Liver (tissue), 7 donors: ENCODE measurements at regions not wholly inside any gene's neighbourhood (a gene's known extent, or its start where the extent isn't known, plus 50 kb on each side); places are given as distances from the start of the nearest gene placed in this dataset.

Experiments
- DNase-seq: peaks from one replicate; pipeline ENCODE4 v3.0.0-alpha.2; 2017; ENCODE audit warnings: low spot score
- H3K27ac ChIP-seq, 2 donors: one replicate each; pipeline ENCODE4 v1.7.0; 2013; ENCODE audit warnings: inconsistent platforms in 2 of 2, low read length in 2 of 2, control low read depth in 1 of 2, low read depth in 1 of 2, mild to moderate bottlenecking in 1 of 2
- H3K27me3 ChIP-seq, 4 donors: one replicate each; pipeline versions ENCODE4 v1.6.1 to v1.7.0; 2013; ENCODE audit warnings: low read length in 3 of 4, inconsistent platforms in 1 of 4, mild to moderate bottlenecking in 1 of 4, moderate library complexity in 1 of 4; ENCODE audit not compliant: control insufficient read depth in 4 of 4, insufficient read depth in 4 of 4
- H3K36me3 ChIP-seq, 4 donors: one replicate each; pipeline versions ENCODE4 v1.6.1 to v1.7.0; 2013; ENCODE audit warnings: low read length in 3 of 4, mild to moderate bottlenecking in 3 of 4, low read depth in 1 of 4, moderate library complexity in 1 of 4; ENCODE audit not compliant: control insufficient read depth in 4 of 4, insufficient read depth in 3 of 4
- H3K4me1 ChIP-seq, 4 donors: one replicate each; pipeline versions ENCODE4 v1.6.1 to v1.7.0; 2013; ENCODE audit warnings: low read length in 3 of 4, mild to moderate bottlenecking in 3 of 4, moderate library complexity in 1 of 4; ENCODE audit not compliant: control insufficient read depth in 4 of 4, insufficient read depth in 4 of 4
- H3K4me3 ChIP-seq, 3 donors: one replicate each; pipeline versions ENCODE4 v1.6.1 to v1.7.0; 2013; ENCODE audit warnings: low read length in 3 of 3, control low read depth in 1 of 3, low read depth in 1 of 3, mild to moderate bottlenecking in 1 of 3
- H3K9ac ChIP-seq, 2 donors: one replicate each; pipeline ENCODE4 v1.7.0; 2013; ENCODE audit warnings: low read length in 2 of 2, mild to moderate bottlenecking in 2 of 2, moderate library complexity in 2 of 2, control low read depth in 1 of 2, low read depth in 1 of 2
- H3K9me3 ChIP-seq, 4 donors: one replicate each; pipeline versions ENCODE4 v1.6.1 to v1.7.0; 2013; ENCODE audit warnings: low read length in 3 of 4; ENCODE audit not compliant: control insufficient read depth in 4 of 4
- EGR1 ChIP-seq, 2 donors: IDR thresholded peaks; 2 replicates each; pipeline ENCODE4 v1.6.1; 2016 to 2018; ENCODE audit warnings: antibody characterized with exemption in 2 of 2, low read depth in 2 of 2
- FOXA1 ChIP-seq: IDR thresholded peaks from 2 replicates; pipeline ENCODE4 v1.6.1; 2016; ENCODE audit warnings: antibody characterized with exemption
- FOXA2 ChIP-seq: IDR thresholded peaks from 2 replicates; pipeline ENCODE4 v1.6.1; 2016; ENCODE audit warnings: antibody characterized with exemption
- GABPA ChIP-seq, 2 donors: IDR thresholded peaks in 1 of 2; conservative IDR thresholded peaks in 1 of 2; 2 replicates each; pipeline ENCODE4 v1.6.1; 2016; ENCODE audit warnings: antibody characterized with exemption in 2 of 2, mild to moderate bottlenecking in 1 of 2, moderate library complexity in 1 of 2
- HNF4A ChIP-seq, 2 donors: conservative IDR thresholded peaks; 2 replicates each; pipeline ENCODE4 v1.6.1; 2016; ENCODE audit warnings: antibody characterized with exemption in 2 of 2, mild to moderate bottlenecking in 2 of 2
- HNF4G ChIP-seq: IDR thresholded peaks from 2 replicates; pipeline ENCODE4 v1.6.1; 2016; ENCODE audit warnings: antibody characterized with exemption
- JUND ChIP-seq, 2 donors: IDR thresholded peaks; 2 replicates each; pipeline ENCODE4 v1.6.1; 2016; ENCODE audit warnings: antibody characterized with exemption in 2 of 2
- MAX ChIP-seq: IDR thresholded peaks from 2 replicates; pipeline ENCODE4 v1.6.1; 2016; ENCODE audit warnings: antibody characterized with exemption
- NR2F2 ChIP-seq: IDR thresholded peaks from 2 replicates; pipeline ENCODE4 v1.6.1; 2016; ENCODE audit warnings: antibody characterized with exemption
- RAD21 ChIP-seq, 2 donors: IDR thresholded peaks; 2 replicates each; pipeline ENCODE4 v1.6.1; 2016; ENCODE audit warnings: antibody characterized with exemption in 2 of 2, mild to moderate bottlenecking in 2 of 2
- RXRA ChIP-seq, 2 donors: IDR thresholded peaks; 2 replicates each; pipeline ENCODE4 v1.6.1; 2017 to 2018; ENCODE audit warnings: antibody characterized with exemption in 2 of 2, mild to moderate bottlenecking in 1 of 2
- SP1 ChIP-seq: IDR thresholded peaks from 2 replicates; pipeline ENCODE4 v1.6.1; 2018; ENCODE audit warnings: antibody characterized with exemption, mild to moderate bottlenecking
- TAF1 ChIP-seq: conservative IDR thresholded peaks from 2 replicates; pipeline ENCODE4 v1.6.1; 2016; ENCODE audit warnings: antibody characterized with exemption, mild to moderate bottlenecking
- YY1 ChIP-seq: IDR thresholded peaks from 2 replicates; pipeline ENCODE4 v1.6.1; 2016; ENCODE audit warnings: antibody characterized with exemption, mild to moderate bottlenecking
- WGBS: extraction: QIAGEN DNeasy Blood & Tissue Kit; methylation state at CpG from one replicate; pipeline ENCODE4 v1.1.7; 2013; 5-methylcytosine and 5-hydroxymethylcytosine counted together
- TF ChIP-seq, protein P1 (sequence below): IDR thresholded peaks from 2 replicates; pipeline ENCODE4 v1.6.1; 2016; ENCODE audit warnings: antibody characterized with exemption
- TF ChIP-seq, protein P2 (sequence below): IDR thresholded peaks from 2 replicates; pipeline ENCODE4 v1.6.1; 2016; ENCODE audit warnings: antibody characterized with exemption, mild to moderate bottlenecking
- TF ChIP-seq, protein P3 (sequence below): IDR thresholded peaks from 2 replicates; pipeline ENCODE4 v1.6.1; 2016; ENCODE audit warnings: antibody characterized with exemption
- donor health status: healthy.
- donor health status: healthy.
- donor health status: healthy.
- donor health status: healthy.

GRCh38 chr4:30245140-30245539 is 475.0 kb upstream of the PCDH7 start (continued):
- TF ChIP-seq, protein P1, sequence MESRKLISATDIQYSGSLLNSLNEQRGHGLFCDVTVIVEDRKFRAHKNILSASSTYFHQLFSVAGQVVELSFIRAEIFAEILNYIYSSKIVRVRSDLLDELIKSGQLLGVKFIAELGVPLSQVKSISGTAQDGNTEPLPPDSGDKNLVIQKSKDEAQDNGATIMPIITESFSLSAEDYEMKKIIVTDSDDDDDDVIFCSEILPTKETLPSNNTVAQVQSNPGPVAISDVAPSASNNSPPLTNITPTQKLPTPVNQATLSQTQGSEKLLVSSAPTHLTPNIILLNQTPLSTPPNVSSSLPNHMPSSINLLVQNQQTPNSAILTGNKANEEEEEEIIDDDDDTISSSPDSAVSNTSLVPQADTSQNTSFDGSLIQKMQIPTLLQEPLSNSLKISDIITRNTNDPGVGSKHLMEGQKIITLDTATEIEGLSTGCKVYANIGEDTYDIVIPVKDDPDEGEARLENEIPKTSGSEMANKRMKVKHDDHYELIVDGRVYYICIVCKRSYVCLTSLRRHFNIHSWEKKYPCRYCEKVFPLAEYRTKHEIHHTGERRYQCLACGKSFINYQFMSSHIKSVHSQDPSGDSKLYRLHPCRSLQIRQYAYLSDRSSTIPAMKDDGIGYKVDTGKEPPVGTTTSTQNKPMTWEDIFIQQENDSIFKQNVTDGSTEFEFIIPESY = no peak

GRCh38 chr4:30256116-30256832 is 463.9 kb upstream of the PCDH7 start:
- Histone ChIP-seq H3K9me3 (peaks cover 0 to 4% (median 0%) of the 10 kb centered on the region in 4 donors), H3K36me3 (no peaks in the 10 kb centered on the region), H3K4me1 (no peaks in the 10 kb centered on the region), H3K9ac (no peak overlapping the region), H3K4me3 (no peak overlapping the region), H3K27ac (no peak overlapping the region), H3K27me3 (no peaks in the 10 kb centered on the region)
- TF ChIP-seq FOXA1 = no peak
- TF ChIP-seq, protein P2, sequence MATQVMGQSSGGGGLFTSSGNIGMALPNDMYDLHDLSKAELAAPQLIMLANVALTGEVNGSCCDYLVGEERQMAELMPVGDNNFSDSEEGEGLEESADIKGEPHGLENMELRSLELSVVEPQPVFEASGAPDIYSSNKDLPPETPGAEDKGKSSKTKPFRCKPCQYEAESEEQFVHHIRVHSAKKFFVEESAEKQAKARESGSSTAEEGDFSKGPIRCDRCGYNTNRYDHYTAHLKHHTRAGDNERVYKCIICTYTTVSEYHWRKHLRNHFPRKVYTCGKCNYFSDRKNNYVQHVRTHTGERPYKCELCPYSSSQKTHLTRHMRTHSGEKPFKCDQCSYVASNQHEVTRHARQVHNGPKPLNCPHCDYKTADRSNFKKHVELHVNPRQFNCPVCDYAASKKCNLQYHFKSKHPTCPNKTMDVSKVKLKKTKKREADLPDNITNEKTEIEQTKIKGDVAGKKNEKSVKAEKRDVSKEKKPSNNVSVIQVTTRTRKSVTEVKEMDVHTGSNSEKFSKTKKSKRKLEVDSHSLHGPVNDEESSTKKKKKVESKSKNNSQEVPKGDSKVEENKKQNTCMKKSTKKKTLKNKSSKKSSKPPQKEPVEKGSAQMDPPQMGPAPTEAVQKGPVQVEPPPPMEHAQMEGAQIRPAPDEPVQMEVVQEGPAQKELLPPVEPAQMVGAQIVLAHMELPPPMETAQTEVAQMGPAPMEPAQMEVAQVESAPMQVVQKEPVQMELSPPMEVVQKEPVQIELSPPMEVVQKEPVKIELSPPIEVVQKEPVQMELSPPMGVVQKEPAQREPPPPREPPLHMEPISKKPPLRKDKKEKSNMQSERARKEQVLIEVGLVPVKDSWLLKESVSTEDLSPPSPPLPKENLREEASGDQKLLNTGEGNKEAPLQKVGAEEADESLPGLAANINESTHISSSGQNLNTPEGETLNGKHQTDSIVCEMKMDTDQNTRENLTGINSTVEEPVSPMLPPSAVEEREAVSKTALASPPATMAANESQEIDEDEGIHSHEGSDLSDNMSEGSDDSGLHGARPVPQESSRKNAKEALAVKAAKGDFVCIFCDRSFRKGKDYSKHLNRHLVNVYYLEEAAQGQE = no peak
- no peak for TF ChIP-seq JUND (IDR thresholded peaks at IDR 0.05)
- no peak for TF ChIP-seq RXRA (IDR thresholded peaks at IDR 0.05)
- no peak for TF ChIP-seq HNF4A (conservative IDR thresholded peaks at IDR 0.05)
- TF ChIP-seq MAX = no peak
- no peak for TF ChIP-seq YY1
- TF ChIP-seq FOXA2 = no peak
- TF ChIP-seq, protein P1 = no peak
- TF ChIP-seq HNF4G = no peak
- TF ChIP-seq GABPA (IDR thresholded peaks at IDR 0.05 in 1 of 2, conservative IDR thresholded peaks at IDR 0.05 in 1 of 2) = no peak
- TF ChIP-seq NR2F2 = no peak
- no peak for TF ChIP-seq EGR1 (IDR thresholded peaks at IDR 0.05; ENCODE audit: low read depth in 2 of 2)
- TF ChIP-seq RAD21 (IDR thresholded peaks at IDR 0.05) = no peak
- no peak for TF ChIP-seq TAF1
- TF ChIP-seq SP1 = no peak
- TF ChIP-seq, protein P3, sequence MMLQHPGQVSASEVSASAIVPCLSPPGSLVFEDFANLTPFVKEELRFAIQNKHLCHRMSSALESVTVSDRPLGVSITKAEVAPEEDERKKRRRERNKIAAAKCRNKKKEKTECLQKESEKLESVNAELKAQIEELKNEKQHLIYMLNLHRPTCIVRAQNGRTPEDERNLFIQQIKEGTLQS = no peak
- WGBS = 66% methylated on average over 3 of the region's 3 CpGs
- DNase-seq = no peak
